KMS-11 (cell line): ENCODE measurements at regions not wholly inside any gene's neighbourhood (a gene's known extent, or its start where the extent isn't known, plus 50 kb on each side); places are given as distances from the start of the nearest gene placed in this dataset.

Experiments
- H2AFZ ChIP-seq: fragments of 200-600 bp; sonication (generic); 2 replicates; pipeline ENCODE4 v1.6.1; 2016; ENCODE audit warnings: antibody characterized with exemption, mixed run types, low read depth
- H3K27ac ChIP-seq: fragments of 200-600 bp; sonication (generic); 2 replicates; pipeline ENCODE4 v1.6.1; 2016; ENCODE audit warnings: mild to moderate bottlenecking, mixed run types
- H3K27me3 ChIP-seq: fragments of 200-600 bp; sonication (generic); 2 replicates; pipeline ENCODE4 v1.6.1; 2017; ENCODE audit warnings: mild to moderate bottlenecking, low read depth, mixed run types, moderate library complexity; ENCODE audit not compliant: insufficient read depth
- H3K36me3 ChIP-seq: fragments of 200-600 bp; sonication (generic); 2 replicates; pipeline ENCODE4 v1.6.1; 2017; ENCODE audit warnings: mild to moderate bottlenecking, mixed run types; ENCODE audit not compliant: insufficient read depth
- H3K4me1 ChIP-seq: fragments of 200-600 bp; sonication (generic); 2 replicates; pipeline ENCODE4 v1.6.1; 2016; ENCODE audit warnings: mild to moderate bottlenecking, low read depth, mixed run types; ENCODE audit not compliant: poor library complexity, severe bottlenecking
- H3K4me2 ChIP-seq: fragments of 200-600 bp; sonication (generic); 2 replicates; pipeline ENCODE4 v1.7.0; 2016; ENCODE audit warnings: mild to moderate bottlenecking, mixed run types
- H3K4me3 ChIP-seq: fragments of 200-600 bp; sonication (generic); IDR thresholded peaks from 2 replicates; pipeline ENCODE4 v1.6.1; 2017; ENCODE audit warnings: low read depth, low read length, mixed read lengths; ENCODE audit not compliant: insufficient read depth
- H3K79me2 ChIP-seq: fragments of 200-600 bp; sonication (generic); 2 replicates; pipeline ENCODE4 v1.6.1; 2016; ENCODE audit warnings: low read depth, mixed run types; ENCODE audit not compliant: insufficient read depth
- H3K9ac ChIP-seq: fragments of 200-600 bp; sonication (generic); 2 replicates; pipeline ENCODE4 v1.6.1; 2016; ENCODE audit warnings: mild to moderate bottlenecking, mixed run types
- H4K20me1 ChIP-seq: fragments of 200-600 bp; sonication (generic); 2 replicates; pipeline ENCODE4 v1.6.1; 2016; ENCODE audit warnings: mild to moderate bottlenecking, mixed run types; ENCODE audit not compliant: insufficient read depth
- CTCF ChIP-seq: fragments of 200-600 bp; sonication (generic); conservative IDR thresholded peaks from 2 replicates; pipeline ENCODE4 v1.6.1; 2017; ENCODE audit warnings: low read depth, mild to moderate bottlenecking, antibody characterized with exemption, low read length, moderate library complexity, mixed read lengths

GRCh38 chr3:87135412-87135811 is 91.7 kb upstream of the CHMP2B start:
- H2AFZ ChIP-seq: no peak overlapping the region
- no peak overlapping the region for H3K4me3 ChIP-seq
- H4K20me1 ChIP-seq: no peaks in the 10 kb centered on the region
- H3K36me3 ChIP-seq: no peaks in the 10 kb centered on the region
- no peak overlapping the region for H3K4me2 ChIP-seq
- H3K27ac ChIP-seq: no peak overlapping the region
- H3K79me2 ChIP-seq: no peaks in the 10 kb centered on the region
- H3K9ac ChIP-seq: no peak overlapping the region
- no peak for TF ChIP-seq CTCF
- H3K4me1 ChIP-seq: no peaks in the 10 kb centered on the region
- H3K27me3 ChIP-seq: no peaks in the 10 kb centered on the region

GRCh38 chr3:87132801-87133200 is 94.3 kb upstream of the CHMP2B start:
- H3K27ac ChIP-seq: no peak overlapping the region
- H2AFZ ChIP-seq: no peak overlapping the region
- no peaks in the 10 kb centered on the region for H3K79me2 ChIP-seq
- no peak overlapping the region for H3K9ac ChIP-seq
- no peaks in the 10 kb centered on the region for H3K36me3 ChIP-seq
- no peaks in the 10 kb centered on the region for H4K20me1 ChIP-seq
- TF ChIP-seq CTCF: no peak
- H3K4me1 ChIP-seq: no peaks in the 10 kb centered on the region
- H3K27me3 ChIP-seq: no peaks in the 10 kb centered on the region
- no peak overlapping the region for H3K4me2 ChIP-seq
- H3K4me3 ChIP-seq: no peak overlapping the region

- Histone ChIP-seq H3K27me3 (no peaks in the 10 kb centered on the region), H3K4me3 (no peak overlapping the region), H2AFZ (no peak overlapping the region), H3K27ac (no peak overlapping the region), H4K20me1 (no peaks in the 10 kb centered on the region), H3K79me2 (no peaks in the 10 kb centered on the region), H3K4me2 (no peak overlapping the region), H3K36me3 (no peaks in the 10 kb centered on the region), H3K4me1 (no peaks in the 10 kb centered on the region), H3K9ac (no peak overlapping the region)
- no peak for TF ChIP-seq CTCF
Observed at GRCh38 chr3:87128006-87128405, 99.1 kb upstream of the CHMP2B start.

- Histone ChIP-seq H3K4me3 (no peak overlapping the region), H3K9ac (no peak overlapping the region), H3K4me1 (no peaks in the 10 kb centered on the region), H3K79me2 (no peaks in the 10 kb centered on the region), H3K4me2 (no peak overlapping the region), H4K20me1 (no peaks in the 10 kb centered on the region), H2AFZ (no peak overlapping the region), H3K27ac (no peak overlapping the region), H3K27me3 (no peaks in the 10 kb centered on the region), H3K36me3 (no peaks in the 10 kb centered on the region)
- TF ChIP-seq CTCF: no peak
Observed at GRCh38 chr3:87127281-87127680, 99.8 kb upstream of the CHMP2B start.

GRCh38 chr3:87126321-87126720 is 100.8 kb upstream of the CHMP2B start:
- H3K4me3 ChIP-seq: no peak overlapping the region
- no peaks in the 10 kb centered on the region for H3K4me1 ChIP-seq
- no peaks in the 10 kb centered on the region for H3K36me3 ChIP-seq
- no peak overlapping the region for H3K9ac ChIP-seq
- no peak overlapping the region for H2AFZ ChIP-seq
- H3K79me2 ChIP-seq: no peaks in the 10 kb centered on the region
- H3K27me3 ChIP-seq: no peaks in the 10 kb centered on the region
- no peak overlapping the region for H3K4me2 ChIP-seq
- H3K27ac ChIP-seq: no peak overlapping the region
- H4K20me1 ChIP-seq: no peaks in the 10 kb centered on the region
- TF ChIP-seq CTCF: no peak
